Kidney (tissue), 13 donors: ENCODE measurements at regions not wholly inside any gene's neighbourhood (a gene's known extent, or its start where the extent isn't known, plus 50 kb on each side); places are given as distances from the start of the nearest gene placed in this dataset.

Experiments used
- DNase-seq, 5 donors: peaks; one replicate each; pipeline ENCODE4 v3.0.0-alpha.2; 2013 to 2020
- FAIRE-seq: peaks from 2 replicates; lab custom pipeline; 2012; peaks lifted over from hg19 to GRCh38; lab: Jason Lieb, UNC
- H3K27ac ChIP-seq, 2 donors: one replicate each; pipeline ENCODE4 v1.7.0; 2013; ENCODE audit warnings: low read depth in 2 of 2, low read length in 2 of 2, inconsistent platforms in 1 of 2
- H3K27me3 ChIP-seq: one replicate; pipeline ENCODE4 v1.7.1; 2013; ENCODE audit warnings: low read length, inconsistent platforms; ENCODE audit not compliant: control insufficient read depth, insufficient read depth
- H3K36me3 ChIP-seq, 3 donors: one replicate each; pipeline versions ENCODE4 v1.7.0 to v1.7.1; 2013; ENCODE audit warnings: low read length in 3 of 3, control low read depth in 1 of 3, inconsistent platforms in 1 of 3; ENCODE audit not compliant: insufficient read depth in 3 of 3, control insufficient read depth in 2 of 3
- H3K4me1 ChIP-seq, 3 donors: one replicate each; pipeline versions ENCODE4 v1.7.0 to v1.7.1; 2013; ENCODE audit warnings: low read length in 3 of 3, inconsistent platforms in 1 of 3, low read depth in 1 of 3; ENCODE audit not compliant: control insufficient read depth in 2 of 3, insufficient read depth in 2 of 3
- H3K4me3 ChIP-seq, 3 donors: one replicate each; pipeline versions ENCODE4 v1.7.0 to v1.8.1; 2013; ENCODE audit warnings: low read length in 3 of 3, control low read depth in 1 of 3, inconsistent platforms in 1 of 3
- H3K9ac ChIP-seq, 3 donors: one replicate each; pipeline versions ENCODE4 v1.7.0 to v1.7.1; 2013; ENCODE audit warnings: low read length in 3 of 3, control low read depth in 1 of 3, inconsistent platforms in 1 of 3
- H3K9me3 ChIP-seq, 3 donors: one replicate each; pipeline versions ENCODE4 v1.7.0 to v1.7.1; 2013; ENCODE audit warnings: low read length in 3 of 3, control low read depth in 1 of 3, inconsistent platforms in 1 of 3; ENCODE audit not compliant: control insufficient read depth in 2 of 3, insufficient read depth in 1 of 3
- intact Hi-C: fragments of 100-400 bp; cut with DNase I; formaldehyde crosslinking; loops from one replicate; pipeline ENCODE4 v1.11.1; 2022
- TF ChIP-seq, protein P1 (sequence below): IDR thresholded peaks from 3 replicates; pipeline ENCODE4 v1.5.1; 2012; ENCODE audit warnings: mild to moderate bottlenecking, moderate library complexity, borderline replicate concordance; ENCODE audit not compliant: insufficient read depth; ENCODE audit errors: extremely low read depth
- donor health status: control.
- donor health status: control.
- donor health status: control.
- donor health status: control.
- donor health status: control.
- donor health status: DM: yes; HTN: yes; CAD: no.
- donor health status: Normal renal cell carcinoma (clear cell type).

DNA sequence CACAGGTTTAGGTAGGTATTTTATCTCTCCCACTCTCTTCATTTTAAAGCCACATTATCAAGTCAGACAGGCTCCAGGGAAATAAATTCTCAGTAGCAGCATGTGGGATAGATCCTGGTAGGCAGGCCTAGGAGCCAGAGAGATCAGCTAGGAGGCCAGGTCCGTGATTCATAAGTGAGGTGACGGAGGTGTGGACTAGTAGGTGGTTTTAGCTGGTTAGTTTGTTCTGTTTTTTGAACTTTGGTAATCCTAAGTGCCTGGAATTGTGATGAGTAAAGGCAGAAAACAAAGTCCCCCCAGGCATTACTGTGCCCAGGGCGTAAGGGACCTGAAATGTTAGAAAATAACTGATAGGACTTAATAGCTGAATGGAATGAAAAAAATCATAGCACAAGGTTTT lies 53.6 kb upstream of the E2F3 start:
- Histone ChIP-seq H3K27ac (no peak overlapping the region), H3K4me1 (no peaks in the 10 kb centered on the region), H3K9ac (no peak overlapping the region), H3K27me3 (no peaks in the 10 kb centered on the region), H3K36me3 (no peaks in the 10 kb centered on the region), H3K4me3 (no peak overlapping the region), H3K9me3 (peaks cover 0 to 1% (median 0%) of the 10 kb centered on the region in 3 donors)
- DNase-seq, result no peak
- intact Hi-C loops, result no loop called here
- no peak for FAIRE-seq
- TF ChIP-seq, protein P1, sequence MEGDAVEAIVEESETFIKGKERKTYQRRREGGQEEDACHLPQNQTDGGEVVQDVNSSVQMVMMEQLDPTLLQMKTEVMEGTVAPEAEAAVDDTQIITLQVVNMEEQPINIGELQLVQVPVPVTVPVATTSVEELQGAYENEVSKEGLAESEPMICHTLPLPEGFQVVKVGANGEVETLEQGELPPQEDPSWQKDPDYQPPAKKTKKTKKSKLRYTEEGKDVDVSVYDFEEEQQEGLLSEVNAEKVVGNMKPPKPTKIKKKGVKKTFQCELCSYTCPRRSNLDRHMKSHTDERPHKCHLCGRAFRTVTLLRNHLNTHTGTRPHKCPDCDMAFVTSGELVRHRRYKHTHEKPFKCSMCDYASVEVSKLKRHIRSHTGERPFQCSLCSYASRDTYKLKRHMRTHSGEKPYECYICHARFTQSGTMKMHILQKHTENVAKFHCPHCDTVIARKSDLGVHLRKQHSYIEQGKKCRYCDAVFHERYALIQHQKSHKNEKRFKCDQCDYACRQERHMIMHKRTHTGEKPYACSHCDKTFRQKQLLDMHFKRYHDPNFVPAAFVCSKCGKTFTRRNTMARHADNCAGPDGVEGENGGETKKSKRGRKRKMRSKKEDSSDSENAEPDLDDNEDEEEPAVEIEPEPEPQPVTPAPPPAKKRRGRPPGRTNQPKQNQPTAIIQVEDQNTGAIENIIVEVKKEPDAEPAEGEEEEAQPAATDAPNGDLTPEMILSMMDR, result no peak

DNA sequence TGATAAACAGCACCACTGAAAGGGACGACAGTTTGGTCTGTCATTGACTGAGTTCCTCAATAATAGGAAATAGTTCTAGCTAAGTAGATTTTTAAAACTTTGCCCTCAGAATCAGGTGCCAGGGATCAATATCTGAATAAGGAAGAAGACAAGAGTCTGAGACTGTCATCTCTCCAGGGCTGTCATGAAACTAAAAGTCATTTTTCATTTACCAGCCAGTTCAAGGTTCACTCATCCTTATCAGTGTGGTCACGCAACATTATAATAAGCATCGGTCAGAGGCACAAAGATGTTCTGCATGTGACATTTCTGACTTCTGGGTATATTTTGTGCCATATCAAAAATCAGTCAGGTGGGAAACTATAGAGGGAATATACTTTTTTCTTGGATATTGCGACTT lies 52.5 kb upstream of the E2F3 start:
- TF ChIP-seq, protein P1, result no peak
- H3K4me1 ChIP-seq, result no peaks in the 10 kb centered on the region
- DNase-seq, result no peak
- no peak for FAIRE-seq
- intact Hi-C loops, result no loop called here
- H3K9me3 ChIP-seq, result peaks cover 0 to 6% (median 0%) of the 10 kb centered on the region in 3 donors
- H3K27me3 ChIP-seq, result no peaks in the 10 kb centered on the region
- H3K27ac ChIP-seq, result no peak overlapping the region
- H3K4me3 ChIP-seq, result no peak overlapping the region
- H3K9ac ChIP-seq, result no peak overlapping the region
- H3K36me3 ChIP-seq, result no peaks in the 10 kb centered on the region

DNA sequence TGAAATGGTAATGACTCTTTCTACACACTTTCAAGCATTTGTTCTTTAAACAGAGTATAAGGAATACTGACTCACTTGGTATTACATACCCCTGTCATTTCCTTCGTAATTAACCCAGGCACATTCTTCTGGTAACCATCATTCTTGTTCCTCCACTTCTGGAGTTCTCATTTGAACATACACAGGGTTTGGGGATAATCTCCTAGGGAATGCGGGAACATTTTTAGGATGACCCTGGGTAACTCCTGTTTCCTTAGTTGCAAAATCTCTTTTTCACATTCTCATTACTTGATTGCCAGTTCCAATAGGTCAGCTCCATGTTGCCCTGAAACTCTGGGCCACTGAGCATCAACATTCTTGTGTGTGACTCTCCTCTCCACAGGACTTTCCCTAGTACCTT lies 51.5 kb upstream of the E2F3 start:
- TF ChIP-seq, protein P1, result no peak
- FAIRE-seq, result no peak
- no peak overlapping the region for H3K9ac ChIP-seq
- intact Hi-C loops, result no loop called here
- no peaks in the 10 kb centered on the region for H3K36me3 ChIP-seq
- no peak overlapping the region for H3K27ac ChIP-seq
- H3K4me3 ChIP-seq, result no peak overlapping the region
- no peaks in the 10 kb centered on the region for H3K4me1 ChIP-seq
- DNase-seq, result no peak
- no peaks in the 10 kb centered on the region for H3K27me3 ChIP-seq
- H3K9me3 ChIP-seq, result peaks cover 0 to 6% (median 0%) of the 10 kb centered on the region in 3 donors

DNA sequence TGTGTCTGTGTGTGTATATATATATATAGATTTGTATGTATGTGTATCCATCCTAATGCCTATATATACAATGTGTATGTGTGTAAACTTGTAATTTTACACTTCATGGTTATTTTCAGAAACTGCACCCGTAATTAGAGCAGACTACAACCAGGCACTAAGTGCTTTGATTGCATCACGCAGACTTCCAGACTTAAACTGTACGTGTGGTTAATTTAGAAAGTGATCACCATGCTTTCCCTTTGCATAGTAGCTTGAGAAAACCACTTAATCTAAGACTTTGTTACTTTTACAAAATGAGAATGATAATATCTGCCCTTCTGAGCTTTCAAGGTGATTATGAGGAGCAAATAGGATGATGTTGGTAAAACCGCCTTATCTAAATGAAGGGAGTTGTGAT lies 50.1 kb upstream of the E2F3 start:
- H3K27ac ChIP-seq, result no peak overlapping the region
- no peak for FAIRE-seq
- H3K9me3 ChIP-seq, result peaks cover 0 to 6% (median 0%) of the 10 kb centered on the region in 3 donors
- H3K4me1 ChIP-seq, result no peaks in the 10 kb centered on the region
- TF ChIP-seq, protein P1, result no peak
- no peak overlapping the region for H3K4me3 ChIP-seq
- no peak for DNase-seq
- no peaks in the 10 kb centered on the region for H3K27me3 ChIP-seq
- H3K9ac ChIP-seq, result no peak overlapping the region
- H3K36me3 ChIP-seq, result no peaks in the 10 kb centered on the region
- intact Hi-C loops, result no loop called here
